ENCODE measurements at regions not wholly inside any gene's neighbourhood (a gene's known extent, or its start where the extent isn't known, plus 50 kb on each side); places are given as distances from the start of the nearest gene placed in this dataset.

GRCh38 chr3:69582044-69582443, 157.2 kb upstream of the MITF start:
- TF ChIP-seq CTCF (IDR thresholded peaks at IDR 0.05 in 2 of 3, conservative IDR thresholded peaks at IDR 0.05 in 1 of 3; ENCODE audit: insufficient read depth in 2 of 3, low read depth in 1 of 3, low read length in 3 of 3) (no peak), L3MBTL2 (IDR thresholded peaks at IDR 0.05) (no peak), USF2 (CRISPR knock-in tag; IDR thresholded peaks at IDR 0.05) (no peak), HBP1 (CRISPR knock-in tag; IDR thresholded peaks at IDR 0.05) (no peak), RFX7 (CRISPR knock-in tag; IDR thresholded peaks at IDR 0.05) (no peak)
